Progenitor cell of endocrine pancreas (in vitro differentiated cells): ENCODE measurements at regions not wholly inside any gene's neighbourhood (a gene's known extent, or its start where the extent isn't known, plus 50 kb on each side); places are given as distances from the start of the nearest gene placed in this dataset.

Experiments
- DNase-seq: peaks from one replicate; pipeline ENCODE4 v3.0.0; 2021; ENCODE audit warnings: low spot score; ENCODE audit not compliant: unreplicated experiment
- H3K27ac Mint-ChIP-seq: 2 replicates; pipeline ENCODE4 v1.8.0; 2021; ENCODE audit warnings: mild to moderate bottlenecking, moderate library complexity, mixed read lengths
- H3K27me3 Mint-ChIP-seq: 2 replicates; pipeline ENCODE4 v1.8.0; 2021; ENCODE audit warnings: mixed read lengths
- H3K36me3 Mint-ChIP-seq: 2 replicates; pipeline ENCODE4 v1.8.0; 2022; ENCODE audit warnings: mixed read lengths; ENCODE audit not compliant: insufficient read depth
- H3K4me1 Mint-ChIP-seq: 2 replicates; pipeline ENCODE4 v1.8.0; 2021; ENCODE audit warnings: low read depth, mixed read lengths
- H3K4me3 Mint-ChIP-seq: 2 replicates; pipeline ENCODE4 v1.8.0; 2021; ENCODE audit warnings: low read depth, mild to moderate bottlenecking, moderate library complexity, mixed read lengths
- H3K9me3 Mint-ChIP-seq: 2 replicates; pipeline ENCODE4 v1.8.0; 2021; ENCODE audit warnings: low read depth, mixed read lengths
- CTCF ChIP-seq: fragments of 200-600 bp; sonication (generic); IDR thresholded peaks from one replicate; pipeline ENCODE4 v1.5.0; 2021; ENCODE audit warnings: antibody characterized with exemption, mild to moderate bottlenecking; ENCODE audit not compliant: unreplicated experiment

- H3K27me3 Mint-ChIP-seq = peaks cover 9% of the 10 kb centered on the region
- H3K4me1 Mint-ChIP-seq = peaks cover 8% of the 10 kb centered on the region
- H3K36me3 Mint-ChIP-seq = no peaks in the 10 kb centered on the region
- no peak for TF ChIP-seq CTCF
- peaks cover 15% of the 10 kb centered on the region for H3K9me3 Mint-ChIP-seq
- no peak for DNase-seq
- no peak overlapping the region for H3K27ac Mint-ChIP-seq
- H3K4me3 Mint-ChIP-seq = no peak overlapping the region
Observed at GRCh38 chr16:55252577-55252976, 71.4 kb upstream of the IRX6 start.

GRCh38 chr16:55253987-55254386, 70.0 kb upstream of the IRX6 start:
- no peak for DNase-seq
- peaks cover 15% of the 10 kb centered on the region for H3K9me3 Mint-ChIP-seq
- H3K36me3 Mint-ChIP-seq = no peaks in the 10 kb centered on the region
- peaks cover 9% of the 10 kb centered on the region for H3K27me3 Mint-ChIP-seq
- H3K4me1 Mint-ChIP-seq = peaks cover 8% of the 10 kb centered on the region
- TF ChIP-seq CTCF = no peak
- H3K27ac Mint-ChIP-seq = no peak overlapping the region
- no peak overlapping the region for H3K4me3 Mint-ChIP-seq

GRCh38 chr16:55255733-55256282, 68.2 kb upstream of the IRX6 start:
- Mint-ChIP-seq H3K4me3 (no peak overlapping the region), H3K27me3 (peaks cover 7% of the 10 kb centered on the region), H3K36me3 (no peaks in the 10 kb centered on the region), H3K27ac (peak overlapping the region; percentile 71), H3K9me3 (peaks cover 15% of the 10 kb centered on the region), H3K4me1 (peaks cover 8% of the 10 kb centered on the region)
- no peak for DNase-seq
- no peak for TF ChIP-seq CTCF

- Mint-ChIP-seq H3K27me3 (peaks cover 6% of the 10 kb centered on the region), H3K4me1 (peaks cover 8% of the 10 kb centered on the region), H3K27ac (peak overlapping the region; percentile 71), H3K36me3 (no peaks in the 10 kb centered on the region), H3K9me3 (peaks cover 15% of the 10 kb centered on the region), H3K4me3 (no peak overlapping the region)
- TF ChIP-seq CTCF = no peak
- no peak for DNase-seq
Observed at GRCh38 chr16:55256412-55257016, 67.5 kb upstream of the IRX6 start.

DNA sequence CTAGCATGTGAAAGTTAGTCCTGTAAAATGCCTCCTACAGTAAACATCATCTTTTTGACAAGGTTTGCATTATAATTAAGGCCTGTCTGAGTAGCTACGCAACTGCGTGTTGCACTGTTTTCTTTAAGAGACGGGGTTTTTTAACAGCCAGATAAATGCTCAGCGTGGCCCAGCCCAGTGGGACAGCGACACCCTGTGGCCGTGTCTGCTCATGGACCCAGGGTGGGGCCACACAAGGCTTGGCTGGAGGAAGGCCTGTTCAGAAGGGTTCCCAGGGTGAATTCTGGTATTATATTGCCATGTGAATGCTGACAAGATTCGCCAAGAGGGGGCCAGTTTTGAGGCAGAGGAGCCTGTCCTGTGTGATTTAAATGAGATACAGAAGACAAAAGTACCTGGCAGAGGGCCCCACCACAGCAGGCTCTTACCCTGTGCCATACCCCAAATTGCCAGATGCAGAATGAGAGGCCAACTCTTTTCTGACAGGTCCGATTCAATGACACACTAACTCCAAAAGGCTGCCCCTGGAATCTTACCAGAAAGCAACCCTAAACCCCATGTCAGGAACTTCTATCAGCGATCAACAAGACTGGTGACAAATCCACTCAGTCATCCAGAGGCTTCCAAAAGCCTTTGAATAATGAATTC, 65.9 kb upstream of the IRX6 start:
- no peaks in the 10 kb centered on the region for H3K36me3 Mint-ChIP-seq
- peak; percentile 71 for TF ChIP-seq CTCF
- H3K27me3 Mint-ChIP-seq = peaks cover 6% of the 10 kb centered on the region
- H3K27ac Mint-ChIP-seq = no peak overlapping the region
- DNase-seq = peak; percentile 38
- no peak overlapping the region for H3K4me3 Mint-ChIP-seq
- peaks cover 8% of the 10 kb centered on the region for H3K4me1 Mint-ChIP-seq
- peaks cover 13% of the 10 kb centered on the region for H3K9me3 Mint-ChIP-seq
